Endothelial cell of umbilical vein (primary cell): ENCODE measurements at regions not wholly inside any gene's neighbourhood (a gene's known extent, or its start where the extent isn't known, plus 50 kb on each side); places are given as distances from the start of the nearest gene placed in this dataset.

Source experiments
- BruUV-seq: library from RNA; stranded (reverse); fragments of 400-500 nt; replicated peaks from 2 replicates; lab custom pipeline; 2021; lab: Mats Ljungman, UMichigan
- CTCF ChIA-PET: fragments of 300-600, 350-600 bp; sonication (Branson Sonifier 250); formaldehyde crosslinking; loops from one replicate; lab custom pipeline; 2021; ENCODE audit warnings: antibody characterized with exemption, inconsistent platforms; lab: Charles Lee
- POLR2A ChIA-PET: fragments of 300-600, 350-600 bp; sonication (Branson Sonifier 250); formaldehyde crosslinking; loops from one replicate; lab custom pipeline; 2021; ENCODE audit warnings: antibody characterized with exemption, inconsistent platforms; lab: Charles Lee
- DNase-seq: peaks from one replicate; pipeline ENCODE4 v3.0.0-alpha.2; 2011; ENCODE audit warnings: low read depth, low spot score
- FAIRE-seq: peaks from 2 replicates; lab custom pipeline; 2011; peaks lifted over from hg19 to GRCh38; lab: Jason Lieb, UNC
- H2AFZ ChIP-seq: 2 replicates; pipeline ENCODE4 v1.6.0; 2012; ENCODE audit warnings: low read depth, low read length, control low read depth, inconsistent platforms
- H3K27ac ChIP-seq: 2 replicates; pipeline ENCODE4 v1.5.1; 2011; ENCODE audit warnings: low read depth, mild to moderate bottlenecking, control low read depth, low read length, moderate library complexity; ENCODE audit not compliant: insufficient read depth
- H3K27me3 ChIP-seq, 2 experiments: 2 replicates each; pipeline versions ENCODE4 v1.6.0 to v1.6.1; 2011; ENCODE audit warnings: low read length in 2 of 2, mixed read lengths in 1 of 2; ENCODE audit not compliant: control insufficient read depth in 2 of 2, insufficient read depth in 2 of 2
- H3K36me3 ChIP-seq, 2 experiments: 2 replicates in 1 of 2; 3 replicates in 1 of 2; pipeline ENCODE4 v1.5.1; 2011; ENCODE audit warnings: low read length in 2 of 2, mild to moderate bottlenecking in 1 of 2, moderate library complexity in 1 of 2; ENCODE audit not compliant: control insufficient read depth in 2 of 2, insufficient read depth in 2 of 2; ENCODE audit errors: extremely low read depth in 1 of 2
- H3K4me1 ChIP-seq: 3 replicates; pipeline ENCODE4 v1.5.1; 2011; ENCODE audit warnings: mild to moderate bottlenecking, low read length; ENCODE audit not compliant: control insufficient read depth, insufficient read depth; ENCODE audit errors: extremely low read depth
- H3K4me2 ChIP-seq: 2 replicates; pipeline ENCODE4 v1.6.1; 2011; ENCODE audit warnings: low read length, control low read depth, mixed read lengths; ENCODE audit not compliant: insufficient read depth
- H3K4me3 ChIP-seq, 3 experiments: fragments of 200-600 bp in 1 of 3; sonication (generic), shearing (Covaris generic) in 1 of 3; replicated peaks in 1 of 3; 2 replicates each; pipeline ENCODE4 v1.5.1; 2011 to 2016; ENCODE audit warnings: control low read depth in 3 of 3, low read length in 3 of 3, mild to moderate bottlenecking in 2 of 3, inconsistent platforms in 1 of 3, low read depth in 1 of 3, moderate library complexity in 1 of 3; ENCODE audit not compliant: insufficient read depth in 1 of 3
- H3K79me2 ChIP-seq: 2 replicates; pipeline ENCODE4 v1.6.0; 2012; ENCODE audit warnings: low read length, inconsistent platforms; ENCODE audit not compliant: control insufficient read depth, insufficient read depth
- H3K9ac ChIP-seq: replicated peaks from 2 replicates; pipeline ENCODE3; 2011; ENCODE audit warnings: low read length, control low read depth; ENCODE audit not compliant: insufficient read depth; ENCODE audit errors: extremely low read depth
- H3K9me1 ChIP-seq: replicated peaks from 3 replicates; pipeline ENCODE4 v1.6.0; 2011; ENCODE audit warnings: mild to moderate bottlenecking, low read length; ENCODE audit not compliant: control insufficient read depth, insufficient read depth; ENCODE audit errors: extremely low read depth
- H3K9me3 ChIP-seq: replicated peaks from 2 replicates; pipeline ENCODE4 v1.5.1; 2012; ENCODE audit warnings: low read length, inconsistent platforms; ENCODE audit not compliant: control insufficient read depth, insufficient read depth
- H4K20me1 ChIP-seq: replicated peaks from 2 replicates; pipeline ENCODE3; 2011; ENCODE audit warnings: mild to moderate bottlenecking, low read length; ENCODE audit not compliant: control insufficient read depth, insufficient read depth; ENCODE audit errors: extremely low read depth
- FOS ChIP-seq: IDR thresholded peaks from 2 replicates; pipeline ENCODE4 v1.6.1; 2011; ENCODE audit warnings: mild to moderate bottlenecking, low read length, moderate library complexity, borderline replicate concordance; ENCODE audit not compliant: insufficient read depth
- GATA2 ChIP-seq: IDR thresholded peaks from 2 replicates; pipeline ENCODE4 v1.7.0; 2011; ENCODE audit warnings: low read depth, mild to moderate bottlenecking, moderate library complexity, mixed read lengths, low read length; ENCODE audit not compliant: insufficient read length, insufficient read depth
- POLR2AphosphoS5 ChIP-seq: IDR thresholded peaks from 2 replicates; pipeline ENCODE4 v1.6.1; 2012; ENCODE audit warnings: low read depth, mild to moderate bottlenecking, control low read depth, low read length, moderate library complexity; ENCODE audit not compliant: insufficient read depth
- dilution Hi-C: fragments of 300-500 bp; cut with MboI; formaldehyde crosslinking; loops from one replicate; pipeline ENCODE4 v1.15.0; 2019; ENCODE audit warnings: low sequenced_read_pairs; ENCODE audit not compliant: extremely low pct_ligation_motif_present
- intact Hi-C: fragments of 100-400 bp; cut with micrococcal nuclease; formaldehyde crosslinking; loops from one replicate; pipeline ENCODE4 v1.10.0; 2022
- TF ChIP-seq, protein P1 (sequence below), 2 donors: IDR thresholded peaks; 1 replicate in 1 of 2; 2 replicates in 1 of 2; pipeline ENCODE4 v1.5.1; 2011; ENCODE audit warnings: low read length in 2 of 2, mild to moderate bottlenecking in 2 of 2, moderate library complexity in 2 of 2, control low read depth in 1 of 2, inconsistent platforms in 1 of 2, low read depth in 1 of 2; ENCODE audit not compliant: insufficient read depth in 1 of 2; ENCODE audit errors: extremely low read depth in 1 of 2

DNA sequence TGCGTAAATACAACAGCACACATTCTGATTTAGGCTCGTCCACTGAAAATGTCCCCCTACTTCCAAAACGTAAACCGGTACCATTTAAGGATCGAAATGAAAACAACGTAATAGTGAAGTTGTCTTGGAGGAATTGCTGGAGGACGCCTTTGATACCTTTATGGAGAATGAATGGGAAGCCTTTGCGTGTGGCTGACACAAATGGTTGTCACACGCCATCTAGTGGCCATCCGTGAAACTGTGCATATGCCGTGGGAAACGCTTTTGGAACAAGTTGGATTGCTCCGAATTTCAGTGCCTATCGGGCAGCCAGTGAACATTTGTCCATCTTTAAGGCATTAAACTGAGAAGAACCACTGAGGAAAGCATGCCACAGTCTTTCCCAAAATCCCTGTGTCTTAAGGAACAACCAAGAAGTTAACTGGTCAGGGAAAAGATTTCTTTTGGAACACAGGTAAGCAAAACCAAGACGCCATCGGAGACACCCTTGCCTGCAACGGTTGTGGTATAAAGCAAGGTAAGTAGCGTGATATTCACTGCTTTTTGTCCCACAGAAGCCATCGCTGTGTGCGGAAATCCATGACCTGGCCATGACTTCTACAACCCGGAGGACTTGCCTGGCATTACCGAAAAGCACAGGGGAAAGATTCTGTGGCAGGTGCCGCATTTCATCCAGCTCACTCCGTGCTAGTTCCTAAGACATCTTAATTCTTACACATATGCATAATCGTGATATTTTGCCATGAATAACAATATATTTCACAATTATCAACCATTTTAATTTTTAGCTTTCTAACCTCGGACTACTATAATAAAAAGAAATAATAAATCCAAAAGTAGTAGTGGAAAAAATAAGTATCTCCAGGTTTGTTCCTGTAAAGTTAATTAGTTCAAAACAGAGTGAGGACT is 100.6 kb downstream of the FAM204A start:
- Histone ChIP-seq H4K20me1 (no peaks in the 10 kb centered on the region), H3K4me3 (no peak overlapping the region), H3K27me3 (peaks cover 7 to 12% of the 10 kb centered on the region in 2 experiments), H3K79me2 (no peaks in the 10 kb centered on the region), H3K9me3 (no peaks in the 10 kb centered on the region), H3K4me2 (no peak overlapping the region), H3K4me1 (no peaks in the 10 kb centered on the region), H3K36me3 (no peaks in the 10 kb centered on the region), H2AFZ (no peak overlapping the region), H3K27ac (no peak overlapping the region), H3K9me1 (no peaks in the 10 kb centered on the region), H3K9ac (no peak overlapping the region)
- DNase-seq (peak; percentile 74), FAIRE-seq (peak; percentile 95)
- dilution Hi-C loops (no loop called here), intact Hi-C loops (loop anchor here (1.0 kb wide), 6 partner anchors 182 to 1025 kb away; no protein-coding TSS in a partner anchor)
- no peak for TF ChIP-seq GATA2
- TF ChIP-seq, protein P1, sequence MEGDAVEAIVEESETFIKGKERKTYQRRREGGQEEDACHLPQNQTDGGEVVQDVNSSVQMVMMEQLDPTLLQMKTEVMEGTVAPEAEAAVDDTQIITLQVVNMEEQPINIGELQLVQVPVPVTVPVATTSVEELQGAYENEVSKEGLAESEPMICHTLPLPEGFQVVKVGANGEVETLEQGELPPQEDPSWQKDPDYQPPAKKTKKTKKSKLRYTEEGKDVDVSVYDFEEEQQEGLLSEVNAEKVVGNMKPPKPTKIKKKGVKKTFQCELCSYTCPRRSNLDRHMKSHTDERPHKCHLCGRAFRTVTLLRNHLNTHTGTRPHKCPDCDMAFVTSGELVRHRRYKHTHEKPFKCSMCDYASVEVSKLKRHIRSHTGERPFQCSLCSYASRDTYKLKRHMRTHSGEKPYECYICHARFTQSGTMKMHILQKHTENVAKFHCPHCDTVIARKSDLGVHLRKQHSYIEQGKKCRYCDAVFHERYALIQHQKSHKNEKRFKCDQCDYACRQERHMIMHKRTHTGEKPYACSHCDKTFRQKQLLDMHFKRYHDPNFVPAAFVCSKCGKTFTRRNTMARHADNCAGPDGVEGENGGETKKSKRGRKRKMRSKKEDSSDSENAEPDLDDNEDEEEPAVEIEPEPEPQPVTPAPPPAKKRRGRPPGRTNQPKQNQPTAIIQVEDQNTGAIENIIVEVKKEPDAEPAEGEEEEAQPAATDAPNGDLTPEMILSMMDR (IDR thresholded peaks at IDR 0.05; ENCODE audit: extremely low read depth in 1 of 2, insufficient read depth in 1 of 2, low read depth in 1 of 2, low read length in 2 of 2): peak; percentile 81 to 88
- ChIA-PET POLR2A (no interaction called here), CTCF (interaction anchor here (0.6 to 6.4 kb wide), 20 partner anchors 14 to 1025 kb away, joined by 3 to 133 read pairs (median 4); no protein-coding TSS in a partner anchor)
- BruUV-seq: no TSS peak

DNA sequence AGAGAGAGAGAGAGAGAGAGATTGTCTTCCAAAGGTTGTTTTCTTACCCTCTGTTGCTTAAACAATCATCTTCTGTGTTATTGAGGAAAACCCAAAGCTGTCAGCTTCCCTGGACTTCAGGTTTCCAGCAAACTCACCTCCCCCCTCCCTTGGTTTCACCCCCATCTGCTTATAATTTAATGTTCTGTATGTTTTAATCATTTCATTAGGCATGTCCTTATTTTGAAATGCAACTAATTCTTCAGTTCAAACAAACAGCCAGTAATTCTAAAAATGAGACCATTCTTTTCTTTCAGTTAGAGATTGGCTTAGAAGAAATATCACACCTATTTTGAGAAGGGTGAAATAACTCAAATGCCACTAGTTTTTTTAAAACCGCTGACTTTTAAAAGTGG is 102.9 kb downstream of the FAM204A start:
- no peaks in the 10 kb centered on the region for H3K9me1 ChIP-seq
- no peak overlapping the region for H3K9ac ChIP-seq
- no peak for DNase-seq
- H3K9me3 ChIP-seq: no peaks in the 10 kb centered on the region
- TF ChIP-seq, protein P1 (IDR thresholded peaks at IDR 0.05; ENCODE audit: extremely low read depth in 1 of 2, insufficient read depth in 1 of 2, low read depth in 1 of 2, low read length in 2 of 2): no peak
- TF ChIP-seq GATA2 (no peak), FOS (no peak), POLR2AphosphoS5 (no peak)
- intact Hi-C loops (no loop called here), dilution Hi-C loops (no loop called here)
- no peak overlapping the region for H3K4me3 ChIP-seq
- FAIRE-seq: no peak
- H2AFZ ChIP-seq: no peak overlapping the region
- H3K36me3 ChIP-seq: no peaks in the 10 kb centered on the region
- H3K79me2 ChIP-seq: no peaks in the 10 kb centered on the region
- CTCF ChIA-PET: interaction anchor here (6.4 kb wide), 1 partner anchor 742 kb away, joined by 133 read pairs; no protein-coding TSS in a partner anchor
- H3K27me3 ChIP-seq: peaks cover 4 to 11% of the 10 kb centered on the region in 2 experiments
- no peaks in the 10 kb centered on the region for H3K4me1 ChIP-seq
- POLR2A ChIA-PET: no interaction called here
- H3K27ac ChIP-seq: no peak overlapping the region
- no peaks in the 10 kb centered on the region for H4K20me1 ChIP-seq
- H3K4me2 ChIP-seq: no peak overlapping the region
- BruUV-seq: no TSS peak
